HG03342 (cell line): ENCODE measurements at regions not wholly inside any gene's neighbourhood (a gene's known extent, or its start where the extent isn't known, plus 50 kb on each side); places are given as distances from the start of the nearest gene placed in this dataset.
"Not testable (repeated sequence)": the region's sequence is repeated elsewhere in the genome, so short reads cannot be mapped to it uniquely, and the experiment has no call there.

Experiments
- ATAC-seq: cut with Tn5 transposase; IDR thresholded peaks from one replicate; pipeline ENCODE4 v1.9.1; 2021; ENCODE audit warnings: mild to moderate bottlenecking, moderate library complexity; ENCODE audit not compliant: unreplicated experiment

DNA sequence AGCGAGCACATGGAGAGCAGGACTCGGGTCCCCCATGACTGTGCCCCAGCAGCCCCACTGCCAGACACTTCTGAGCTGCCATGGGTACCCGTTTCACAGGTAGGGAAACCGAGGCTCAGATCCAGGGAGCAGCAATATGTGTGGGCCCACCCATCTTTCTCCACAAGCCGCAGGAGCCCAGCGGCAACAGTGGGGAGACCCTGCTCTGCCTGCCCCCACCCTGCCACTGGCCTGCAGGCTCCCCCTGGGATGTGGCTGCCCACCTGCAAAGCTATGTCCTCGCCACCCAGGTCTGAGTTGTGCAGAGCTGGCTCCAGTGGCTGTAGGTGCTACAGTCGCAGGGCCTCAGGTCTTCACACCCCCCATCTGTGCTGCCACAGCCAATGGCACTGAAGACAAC is 50.6 kb upstream of the C1QTNF9B start:
- ATAC-seq, result no peak

DNA sequence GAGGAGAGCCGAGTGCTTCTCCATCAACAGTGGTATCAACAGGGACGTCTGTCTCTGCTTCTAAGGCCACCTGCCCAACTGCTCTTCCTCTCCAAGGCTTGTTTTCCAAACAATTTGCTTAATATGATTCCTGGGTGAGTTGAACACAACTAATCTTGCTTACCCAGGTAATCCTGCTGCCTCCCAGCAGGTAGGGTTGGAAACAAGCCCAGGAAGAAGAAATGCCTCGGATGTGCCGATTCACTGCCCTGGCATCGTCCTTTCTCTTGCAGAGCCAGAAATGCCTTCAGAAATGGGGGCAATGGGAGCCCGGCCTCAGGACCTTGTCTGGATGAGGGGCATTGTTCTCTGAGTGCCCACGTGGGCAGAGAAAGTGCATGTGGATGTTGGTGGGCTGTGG is 51.9 kb upstream of the C1QTNF9B start:
- no peak for ATAC-seq

DNA sequence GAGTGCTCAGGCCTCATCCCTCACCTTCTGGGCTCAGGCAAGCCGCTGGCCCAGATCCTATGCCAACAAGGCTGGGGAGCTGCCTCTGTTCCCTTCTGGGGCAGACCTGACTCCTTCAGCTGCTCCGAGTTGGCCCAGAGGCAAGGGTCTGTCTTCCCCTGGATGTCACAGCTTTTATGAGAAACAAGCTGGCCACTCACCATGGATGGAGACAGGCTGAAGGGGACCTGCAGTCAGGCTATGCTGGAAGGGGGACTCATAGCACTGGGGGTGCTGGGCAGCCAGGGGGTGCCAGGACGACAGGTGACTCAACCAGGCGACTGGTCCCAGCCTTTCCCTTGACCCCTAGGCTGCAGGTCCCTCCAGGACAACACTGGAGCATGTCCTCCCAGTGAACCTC is 52.4 kb upstream of the C1QTNF9B start:
- ATAC-seq, result no peak

DNA sequence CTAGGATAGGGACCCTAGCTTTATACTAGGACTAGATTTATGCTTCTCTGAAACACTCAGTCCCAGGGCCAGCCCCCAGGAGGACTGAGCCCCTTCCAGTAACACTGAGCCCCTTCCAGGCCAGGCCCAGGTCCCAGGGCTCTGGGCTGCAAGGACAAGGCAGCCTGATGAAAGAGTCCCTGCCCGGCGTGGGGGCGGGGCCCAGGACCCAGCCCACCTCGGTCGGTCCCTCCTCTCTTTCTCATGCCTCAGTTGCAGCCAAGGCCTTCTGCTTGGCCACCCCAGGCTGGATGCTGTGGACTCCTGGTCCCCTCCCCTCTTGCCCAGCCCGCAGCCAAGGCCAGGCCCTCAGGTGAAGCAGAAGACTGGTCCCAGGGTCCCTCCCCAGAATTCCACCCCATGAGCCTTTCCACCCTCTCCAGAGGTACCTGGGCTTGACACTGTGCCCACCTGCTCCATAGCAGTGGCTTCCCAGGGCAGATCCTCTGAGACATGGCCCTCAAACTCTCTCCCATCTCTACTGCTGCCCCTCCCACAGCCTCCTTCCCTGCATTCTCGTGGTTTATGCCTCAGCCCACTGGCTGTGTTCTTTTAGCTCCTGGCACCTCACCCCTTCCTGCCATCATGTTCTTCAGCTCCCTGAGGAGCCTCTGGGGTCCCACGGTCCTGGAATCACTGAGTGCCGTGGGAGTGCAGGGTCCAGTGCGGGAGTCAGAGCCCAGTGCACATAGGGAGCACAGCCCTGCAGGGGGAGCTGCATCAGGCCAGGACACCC is 53.6 kb upstream of the C1QTNF9B start:
- ATAC-seq, result no peak

DNA sequence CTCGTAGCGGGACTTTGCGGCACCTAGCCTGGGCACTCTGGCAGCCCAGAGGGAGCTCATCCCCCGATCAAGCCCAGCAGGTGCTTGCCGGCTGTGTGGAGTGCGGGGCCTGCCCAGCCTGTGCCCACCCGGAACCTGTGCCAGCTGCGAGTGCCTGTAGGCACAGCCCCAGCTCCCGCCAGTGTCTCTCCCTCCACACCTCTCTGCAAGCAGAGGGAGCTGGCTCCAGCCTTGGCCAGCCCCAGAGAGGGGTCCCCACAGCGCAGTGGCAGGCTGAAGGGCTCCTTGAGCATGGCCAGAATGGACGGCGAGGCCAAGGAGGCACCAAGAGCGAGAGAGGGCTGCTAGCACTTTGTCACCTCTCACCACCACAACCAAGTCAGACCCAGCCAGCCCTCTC is 55.5 kb upstream of the C1QTNF9B start:
- ATAC-seq, result no peak

DNA sequence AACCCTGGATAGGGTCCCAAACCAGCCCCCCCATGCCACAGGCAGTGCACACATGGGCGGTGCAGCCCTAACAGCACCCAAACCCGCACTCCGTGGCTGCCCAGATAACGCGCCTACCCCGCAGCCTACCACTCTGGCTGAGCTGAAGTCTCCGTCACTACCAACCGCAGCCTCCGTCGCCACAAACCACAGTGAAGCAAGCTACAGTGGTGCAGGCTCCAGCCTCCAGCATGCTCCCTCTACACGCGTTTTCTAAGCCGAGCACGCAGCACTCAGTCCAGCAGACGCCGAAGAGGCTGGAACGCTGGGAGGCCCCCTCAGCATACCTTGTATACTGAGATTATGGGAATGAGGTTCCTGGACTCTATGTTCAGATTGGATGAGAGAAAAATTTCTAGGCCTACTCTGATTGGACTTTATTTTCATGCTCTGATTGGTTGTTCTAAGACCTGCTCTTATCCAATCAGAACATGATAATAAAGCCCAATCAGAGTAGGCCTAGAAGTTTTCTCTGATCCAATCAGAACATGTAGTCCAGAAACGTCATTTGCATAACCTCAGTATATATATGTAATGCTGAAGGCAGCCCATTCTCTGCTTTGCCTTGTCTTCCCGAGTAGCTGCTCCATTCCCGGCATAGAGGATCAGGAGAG is 56.7 kb upstream of the C1QTNF9B start:
- no peak for ATAC-seq

DNA sequence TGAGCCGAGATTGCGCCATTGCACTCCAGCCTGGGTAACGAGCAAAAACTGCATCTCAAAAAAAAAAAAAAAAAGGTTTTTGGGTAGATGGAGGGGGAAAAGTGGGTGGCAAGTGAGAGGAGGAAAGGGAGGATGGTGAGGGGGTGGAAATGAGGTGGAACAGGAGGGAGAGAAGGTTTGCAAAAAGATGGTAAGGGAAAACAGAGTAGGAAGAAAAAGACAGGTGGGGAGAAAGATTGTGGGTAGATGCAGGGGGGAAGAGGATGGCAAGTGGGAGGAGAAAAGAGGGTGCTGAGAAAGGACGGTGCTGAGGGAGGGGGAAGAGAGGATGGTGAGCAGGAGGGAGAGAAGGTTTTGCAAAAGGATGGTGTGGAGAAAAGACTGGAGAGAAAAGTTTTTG is 57.8 kb upstream of the C1QTNF9B start:
- no peak for ATAC-seq

DNA sequence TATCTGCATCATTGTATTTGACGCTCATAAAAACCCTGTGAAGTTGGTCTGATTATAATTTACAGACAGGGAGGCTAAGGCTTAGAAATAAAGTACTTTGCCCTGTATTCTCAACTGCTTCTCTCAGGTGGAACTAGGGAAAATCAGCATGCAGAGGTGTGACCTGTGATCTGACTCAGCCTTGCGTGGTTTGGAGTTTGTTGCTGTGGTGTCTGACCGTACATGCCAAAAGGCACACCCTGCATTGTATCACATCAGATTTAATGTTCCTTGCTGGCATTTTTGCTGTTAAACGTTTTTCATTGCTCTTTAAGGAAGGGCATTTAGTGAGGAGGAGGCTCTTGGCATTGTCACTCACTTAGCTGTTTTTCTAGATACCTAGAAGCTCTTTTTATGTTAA is 58.8 kb upstream of the C1QTNF9B start:
- peak; percentile 71 for ATAC-seq

DNA sequence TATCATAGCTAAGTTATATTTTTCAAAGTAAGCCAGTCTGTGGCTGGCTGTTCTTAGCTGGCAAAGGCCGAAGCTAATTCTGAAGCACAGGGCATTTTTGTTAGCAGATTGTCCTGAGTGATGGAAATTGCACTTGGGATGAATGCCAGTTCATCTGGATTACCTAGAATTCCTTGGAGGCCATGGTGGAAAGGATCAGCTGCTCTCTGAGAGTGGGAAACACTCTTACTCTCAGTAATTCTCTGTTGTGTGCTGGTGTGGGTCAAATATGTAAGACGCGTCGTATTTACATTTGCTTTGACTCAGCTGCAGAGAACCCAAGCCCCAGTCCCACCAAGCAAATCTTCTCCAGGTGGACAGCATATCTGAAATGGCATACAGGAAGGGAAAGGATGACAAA is 60.7 kb upstream of the C1QTNF9B start:
- no peak for ATAC-seq

DNA sequence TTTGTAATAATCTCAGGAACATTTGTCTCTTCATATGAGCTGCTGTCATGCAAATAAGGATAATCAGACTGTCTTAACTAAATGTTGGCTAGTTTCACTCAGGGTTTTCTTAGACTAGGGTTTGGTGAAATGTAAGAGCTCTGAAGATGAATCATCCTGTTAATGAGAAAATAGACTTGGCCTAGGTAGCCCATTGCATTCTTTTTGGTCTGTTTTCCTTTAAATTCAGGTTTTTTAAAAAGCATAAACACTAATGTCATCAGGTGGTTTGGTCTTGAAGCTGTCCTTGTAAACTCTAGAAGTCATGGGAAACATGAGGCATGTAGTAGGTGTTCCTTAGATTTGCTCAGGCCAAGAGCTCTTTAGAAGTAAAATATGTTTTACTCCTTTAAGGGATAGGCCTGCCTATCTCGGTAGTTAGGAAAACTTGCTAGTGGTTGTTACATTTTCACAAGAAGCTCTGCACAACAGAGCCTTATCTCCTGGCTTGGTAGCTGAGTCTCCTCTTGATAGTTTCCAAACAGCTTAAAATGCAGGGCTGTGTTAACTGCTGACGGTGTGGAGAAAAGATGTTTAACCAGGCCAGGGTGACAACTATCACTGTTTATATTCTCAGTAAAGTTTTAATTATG is 62.0 kb upstream of the C1QTNF9B start:
- ATAC-seq, result no peak

DNA sequence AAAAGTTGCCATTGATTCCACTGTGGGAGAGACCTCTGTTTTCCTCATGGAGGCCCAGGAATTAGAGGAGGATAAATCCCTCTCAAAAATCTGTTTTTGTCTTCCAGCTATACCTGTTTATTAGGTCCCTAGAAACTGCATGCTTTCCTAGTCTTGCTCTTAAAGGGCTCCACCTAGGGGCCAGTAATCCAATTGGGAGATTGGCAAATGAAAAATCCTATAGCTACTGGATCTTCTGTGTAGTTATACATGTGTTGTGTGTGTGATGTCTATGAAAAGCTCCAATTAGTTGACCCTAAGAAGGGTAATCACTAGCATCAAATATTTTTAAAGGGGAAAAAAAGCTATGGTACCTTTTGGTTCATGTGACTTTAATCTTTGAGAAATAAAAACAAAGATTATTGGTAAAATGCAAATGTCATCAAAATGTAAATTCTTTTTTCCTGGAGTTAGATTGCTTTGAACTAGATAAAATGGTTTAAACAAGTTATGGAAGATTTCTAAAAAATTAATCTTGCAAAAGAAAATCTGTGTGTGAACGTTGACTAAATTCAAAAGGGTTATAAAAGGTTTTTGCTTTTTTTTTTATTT is 63.4 kb upstream of the C1QTNF9B start:
- ATAC-seq, result no peak

DNA sequence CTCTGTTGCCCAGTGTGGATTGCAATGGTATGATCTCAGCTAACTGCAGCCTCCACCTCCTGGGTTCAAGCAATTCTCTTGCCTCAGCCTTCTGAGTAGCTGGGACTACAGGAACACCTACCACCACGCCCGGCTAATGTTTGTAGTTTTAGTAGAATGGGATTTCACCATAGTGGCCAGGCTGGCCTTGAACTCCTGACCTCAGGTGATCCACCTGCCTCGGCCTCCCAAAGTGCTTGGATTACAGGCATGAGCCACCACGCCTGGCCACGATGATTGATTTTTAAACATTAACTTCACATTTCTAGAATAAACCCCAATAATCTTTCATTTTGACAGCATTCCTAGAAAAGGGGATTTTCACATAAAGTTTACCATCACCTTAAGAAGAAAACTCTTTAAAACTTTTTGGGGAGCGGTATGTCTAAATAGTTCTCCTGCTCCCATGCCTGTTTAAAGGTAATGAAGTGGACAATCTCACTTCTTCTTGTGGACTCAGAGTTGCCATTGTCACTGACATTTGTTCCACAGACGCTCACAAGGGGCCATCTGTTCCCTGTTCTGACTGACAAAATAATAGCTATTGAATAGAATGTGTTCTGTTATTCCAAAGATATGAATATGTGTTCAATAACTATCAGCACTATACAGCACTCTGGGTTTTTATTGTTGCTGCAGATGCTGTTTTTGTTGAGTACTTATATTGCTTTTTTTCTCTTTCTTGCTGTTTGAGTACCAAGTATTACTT is 66.1 kb upstream of the C1QTNF9B start:
- ATAC-seq, result peak; percentile 33

DNA sequence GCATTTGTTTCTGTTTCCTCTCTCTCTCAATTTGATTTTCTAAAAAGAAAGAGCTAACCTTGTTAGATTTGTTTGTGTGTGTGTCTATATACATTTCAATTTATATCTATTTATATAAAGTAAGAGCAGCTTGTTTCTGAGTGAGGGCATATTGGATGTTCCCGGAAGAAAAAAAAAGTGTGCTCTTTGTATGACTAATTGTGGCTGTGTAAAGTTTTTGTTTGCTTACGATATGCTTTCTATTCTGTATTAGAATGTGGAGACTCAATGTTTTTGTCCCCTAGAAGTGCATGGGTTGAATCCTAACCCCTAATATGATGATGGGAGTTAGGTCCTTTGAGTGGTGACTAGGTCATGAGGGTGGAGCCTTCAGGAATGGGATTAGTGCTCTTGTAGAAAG is 66.6 kb upstream of the C1QTNF9B start:
- ATAC-seq, result peak; percentile 36

DNA sequence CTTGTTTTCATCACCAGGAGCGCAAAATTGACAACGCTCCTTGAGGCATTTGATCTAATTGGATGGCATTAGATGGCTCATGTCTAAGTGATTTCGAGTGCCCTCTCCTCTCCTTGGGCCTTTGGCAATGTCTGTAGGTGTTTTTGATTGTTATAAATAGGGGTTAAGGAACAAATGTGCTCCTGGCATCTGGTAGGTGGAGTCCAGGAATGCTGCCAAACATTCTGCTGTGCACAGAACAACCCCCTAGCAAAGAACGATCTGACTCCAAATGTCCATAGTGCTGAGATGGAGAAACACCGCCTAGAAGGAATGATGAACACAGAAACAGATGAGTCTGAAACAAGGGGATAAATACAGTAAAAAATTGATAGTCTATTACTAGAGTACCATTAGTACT is 68.0 kb upstream of the C1QTNF9B start:
- ATAC-seq, result no peak

DNA sequence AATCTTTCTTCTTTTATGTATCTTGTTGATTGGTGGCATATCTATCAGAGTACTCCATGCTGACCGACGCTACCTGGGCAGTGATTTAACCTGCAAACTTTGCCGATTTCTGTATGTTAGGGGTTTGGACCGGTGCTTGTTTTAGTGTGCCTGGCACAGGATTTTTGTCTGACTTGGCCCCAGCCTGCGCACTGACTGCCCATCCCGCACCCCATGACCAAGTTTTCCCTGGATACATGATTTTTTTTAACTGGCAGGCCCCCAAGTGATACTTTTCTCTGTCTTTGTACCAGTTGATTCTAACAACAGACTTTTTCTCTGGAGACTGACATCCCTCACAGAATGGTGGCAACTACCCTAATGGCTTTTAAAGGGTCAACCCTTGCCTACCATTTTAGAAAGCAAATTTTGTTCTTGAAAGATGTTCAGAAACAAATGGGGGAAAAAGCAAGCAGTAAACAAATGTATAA is 69.0 kb upstream of the C1QTNF9B start:
- ATAC-seq, result no peak

DNA sequence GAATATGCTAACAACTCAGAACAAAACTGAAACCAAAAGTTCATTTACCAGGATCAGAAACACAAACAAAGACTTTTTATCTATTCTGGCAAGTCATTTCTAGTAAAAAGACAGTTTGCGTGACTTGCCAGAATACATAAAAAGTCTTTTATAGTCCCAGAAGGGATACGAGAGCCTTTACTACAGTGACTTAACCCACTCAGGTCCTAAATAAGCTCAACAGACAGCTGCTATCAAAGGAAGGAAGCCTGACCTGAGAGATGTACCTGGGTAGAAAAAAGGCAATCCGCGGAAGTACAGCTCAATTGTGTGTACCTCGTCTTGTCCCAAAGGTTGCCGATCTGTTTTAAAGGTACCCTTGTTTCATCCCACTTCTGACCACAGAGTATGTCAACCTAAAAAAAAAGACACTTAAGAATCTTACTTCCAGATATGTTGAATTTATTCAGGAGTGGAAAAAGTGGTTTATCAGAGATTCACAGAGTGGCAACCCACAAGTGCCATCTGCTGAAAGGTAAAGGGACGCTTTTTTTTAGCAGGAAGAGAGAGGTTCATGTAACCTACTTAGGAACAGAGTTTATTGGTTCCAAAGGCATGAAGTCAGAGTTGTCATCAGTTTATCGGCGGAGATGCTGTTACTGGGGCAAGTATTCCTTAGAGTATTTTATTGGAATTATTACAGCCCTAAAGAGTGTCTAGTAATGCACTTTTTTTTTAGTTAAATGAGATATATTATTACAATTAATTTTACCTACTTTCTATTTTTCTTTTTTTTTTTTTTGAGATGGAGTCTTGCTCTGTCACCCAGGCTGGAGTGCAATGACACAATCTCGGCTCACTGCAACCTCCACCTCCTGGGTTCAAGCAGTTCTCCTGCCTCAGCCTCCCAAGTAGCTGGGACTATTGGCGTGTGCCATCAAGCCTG is 69.7 kb upstream of the C1QTNF9B start:
- peak; percentile 64 for ATAC-seq

DNA sequence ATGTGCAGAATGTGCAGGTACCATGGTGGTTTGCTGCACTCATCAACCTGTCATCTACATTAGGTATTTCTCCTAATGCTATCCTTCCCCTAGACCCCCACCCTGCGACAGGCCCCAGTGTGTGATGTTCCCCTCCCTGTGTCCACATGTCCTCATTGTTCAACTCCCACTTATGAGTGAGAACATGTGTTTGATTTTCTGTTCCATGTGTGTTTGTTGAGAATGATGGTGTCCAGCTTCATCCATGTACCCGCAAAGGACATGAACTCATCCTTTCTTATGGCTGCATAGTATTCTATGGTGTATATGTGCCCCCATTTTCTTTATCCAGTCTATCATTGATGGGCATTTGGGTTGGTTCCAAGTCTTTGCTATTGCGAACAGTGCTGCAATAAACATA is 70.5 kb upstream of the C1QTNF9B start:
- ATAC-seq, result not testable (repeated sequence)

DNA sequence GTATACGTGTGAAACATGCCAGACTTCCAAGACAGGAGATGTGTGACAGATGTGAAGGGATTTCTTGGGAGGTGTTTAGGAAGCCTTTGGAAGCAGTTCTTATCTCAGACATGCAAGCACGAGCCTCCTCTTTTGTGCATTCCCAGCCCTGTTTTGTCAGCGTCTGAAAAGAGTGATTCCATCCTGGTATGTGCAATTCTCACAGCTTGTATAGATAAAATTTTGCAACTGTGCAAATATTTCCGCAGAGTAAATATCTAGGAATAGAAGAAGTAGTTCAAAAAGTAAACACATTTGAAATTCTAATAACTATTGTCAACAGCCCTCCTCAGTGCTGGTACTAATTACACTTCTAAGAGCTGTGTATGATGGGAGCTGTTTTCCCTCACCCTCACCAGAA is 72.3 kb upstream of the C1QTNF9B start:
- no peak for ATAC-seq

DNA sequence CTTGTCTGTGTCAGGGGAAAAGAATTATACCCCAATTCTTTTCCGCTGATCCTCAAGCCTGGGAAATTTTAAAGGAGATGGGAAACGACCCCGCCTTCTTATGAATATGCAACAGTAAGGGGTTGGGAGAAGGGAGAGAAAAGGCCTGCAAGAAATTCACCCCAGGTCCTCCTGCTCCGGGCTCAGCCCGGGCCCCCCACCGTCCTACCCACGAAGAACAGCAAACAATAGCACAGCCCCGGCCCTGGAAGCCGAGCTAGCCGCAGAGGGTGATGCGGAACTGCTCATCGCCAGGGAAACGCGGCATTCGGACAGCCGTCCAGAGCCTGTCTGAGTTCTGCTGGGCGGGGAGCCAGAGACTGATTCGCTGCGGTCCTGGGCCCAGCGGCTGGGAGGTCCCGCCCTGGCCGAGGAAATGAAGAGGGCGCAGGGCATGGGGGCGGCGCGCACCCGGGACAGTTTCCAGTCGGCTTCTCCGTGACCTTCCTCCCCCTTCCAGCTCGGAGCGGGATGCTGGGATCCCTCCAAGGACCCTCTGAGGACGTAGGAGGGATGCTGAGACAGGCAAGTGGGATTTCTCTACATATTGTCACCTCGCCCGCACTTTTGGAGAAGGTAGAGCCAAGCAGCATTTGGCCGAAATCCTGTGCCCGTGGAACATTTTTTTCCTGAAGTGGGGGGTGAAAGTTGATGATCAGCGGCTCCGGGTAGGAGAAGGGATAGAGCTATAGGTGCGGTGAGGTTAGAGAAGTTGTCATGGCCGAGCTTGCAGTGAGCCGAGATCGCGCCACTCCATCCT is 82.3 kb upstream of the C1QTNF9B start:
- ATAC-seq, result no peak
